HG02870 (cell line): ENCODE measurements at regions not wholly inside any gene's neighbourhood (a gene's known extent, or its start where the extent isn't known, plus 50 kb on each side); places are given as distances from the start of the nearest gene placed in this dataset.
"Not testable (repeated sequence)": the region's sequence is repeated elsewhere in the genome, so short reads cannot be mapped to it uniquely, and the experiment has no call there.

ENCODE experiments used
- ATAC-seq: cut with Tn5 transposase; IDR thresholded peaks from one replicate; pipeline ENCODE4 v1.9.1; 2021; ENCODE audit warnings: mild to moderate bottlenecking, moderate library complexity; ENCODE audit not compliant: unreplicated experiment

GRCh38 chr3:145079436-145079835 lies 1081.5 kb downstream of the PLOD2 start:
- no peak for ATAC-seq

DNA sequence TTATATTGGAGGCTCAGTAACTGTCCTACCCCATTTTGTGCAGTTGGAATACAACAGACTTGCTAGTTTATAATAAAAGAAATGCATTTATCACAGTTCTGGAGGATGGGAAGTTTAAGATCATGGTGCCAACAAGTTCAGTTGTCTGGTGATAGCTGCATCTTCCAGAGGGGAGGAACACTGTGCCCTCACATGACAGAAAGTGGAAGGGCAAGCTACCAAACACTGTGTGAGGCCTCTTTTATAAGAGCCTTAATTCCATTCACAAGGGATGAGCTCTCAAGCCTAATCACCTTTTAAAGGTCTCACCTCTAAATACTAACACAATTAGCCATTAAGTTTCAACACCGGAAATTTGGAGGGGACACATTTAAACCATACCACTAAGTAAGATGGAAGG lies 1073.9 kb downstream of the PLOD2 start:
- ATAC-seq: no peak

DNA sequence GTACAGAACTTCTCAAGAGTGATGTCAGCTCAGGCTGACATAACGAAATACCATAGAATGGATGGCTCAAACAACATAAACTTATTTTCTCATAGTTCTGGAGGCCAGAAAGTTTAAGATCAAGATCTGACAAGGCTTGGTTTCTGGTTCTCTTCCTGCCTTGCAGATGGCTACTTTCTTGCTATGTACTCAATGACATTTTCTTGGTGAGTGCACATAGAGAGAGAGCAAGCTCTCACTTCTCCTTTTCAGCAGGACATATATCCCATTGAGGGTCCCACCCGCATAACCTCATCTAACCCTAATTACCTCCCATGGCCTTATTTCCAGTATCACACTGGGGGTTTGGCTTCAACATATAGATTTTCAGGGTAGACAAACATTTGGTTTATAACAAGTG lies 1072.1 kb downstream of the PLOD2 start:
- no peak for ATAC-seq

DNA sequence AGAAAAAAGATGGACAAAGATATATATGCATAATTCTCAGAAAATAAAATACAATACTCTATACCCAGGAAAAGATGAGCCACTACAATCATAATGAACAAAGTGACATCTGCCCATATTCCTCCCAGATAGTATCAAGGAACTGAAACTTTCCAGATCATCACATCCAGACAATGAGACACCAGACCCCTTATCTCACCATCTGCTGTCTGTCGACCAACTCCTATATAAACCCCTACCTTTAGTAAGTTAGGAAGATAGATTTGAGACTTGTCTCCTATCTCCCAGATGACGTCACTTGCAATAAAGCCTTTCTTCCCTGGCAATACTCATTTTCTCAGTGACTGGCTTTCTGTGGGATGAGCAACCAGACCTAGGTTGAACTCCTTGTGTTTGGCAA lies 1071.6 kb downstream of the PLOD2 start:
- ATAC-seq: no peak

DNA sequence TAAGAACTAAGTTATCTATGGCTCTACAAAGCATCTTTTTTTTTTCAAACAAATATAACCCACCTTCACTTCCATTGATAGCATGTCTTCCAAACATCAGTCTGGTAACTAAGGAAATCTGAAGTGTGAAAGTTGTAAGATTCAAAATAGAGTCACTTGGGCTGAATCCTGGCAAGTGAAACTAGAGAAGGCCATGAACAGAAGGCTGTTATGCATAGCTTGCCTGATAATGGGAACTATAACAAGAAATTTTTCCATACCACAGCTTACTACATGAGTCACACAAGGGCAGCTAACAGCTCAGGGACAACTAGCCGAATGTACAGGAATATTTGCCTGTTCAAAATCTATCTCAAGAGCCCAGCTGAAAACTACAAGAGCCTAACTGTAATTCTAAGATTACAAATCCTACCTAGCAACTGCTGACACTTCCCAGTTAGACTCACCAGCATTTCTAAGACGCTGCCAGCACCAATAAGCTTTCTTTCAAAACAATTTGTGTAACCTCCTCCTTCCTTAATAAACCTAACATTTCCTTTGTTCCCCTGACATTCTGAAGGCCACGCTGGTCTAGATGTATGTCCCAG lies 1066.5 kb downstream of the PLOD2 start:
- peak; percentile 88 for ATAC-seq

GRCh38 chr3:145111141-145111540 lies 1049.8 kb downstream of the PLOD2 start:
- not testable (repeated sequence) for ATAC-seq

DNA sequence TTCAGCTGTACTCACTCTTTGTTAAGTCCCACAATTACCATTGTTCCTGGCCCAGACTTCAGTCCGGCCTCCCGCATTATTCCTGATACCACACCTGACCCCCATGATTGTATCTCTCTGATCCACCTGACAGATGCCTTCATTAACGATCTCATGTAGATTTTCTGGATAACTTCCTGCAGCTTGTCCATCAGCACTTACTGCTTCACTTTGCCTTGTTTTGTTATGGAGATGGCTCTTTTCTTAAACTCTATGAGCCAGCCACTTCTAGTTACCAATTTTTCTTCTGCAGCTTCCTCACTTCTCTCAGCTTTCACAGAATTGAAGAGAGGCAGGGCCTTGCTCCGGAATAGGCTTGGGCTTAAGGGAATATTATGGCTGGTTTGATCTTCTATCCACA lies 1044.2 kb downstream of the PLOD2 start:
- ATAC-seq: no peak

- ATAC-seq: no peak
Observed at GRCh38 chr3:145118303-145118702, 1042.7 kb downstream of the PLOD2 start.

DNA sequence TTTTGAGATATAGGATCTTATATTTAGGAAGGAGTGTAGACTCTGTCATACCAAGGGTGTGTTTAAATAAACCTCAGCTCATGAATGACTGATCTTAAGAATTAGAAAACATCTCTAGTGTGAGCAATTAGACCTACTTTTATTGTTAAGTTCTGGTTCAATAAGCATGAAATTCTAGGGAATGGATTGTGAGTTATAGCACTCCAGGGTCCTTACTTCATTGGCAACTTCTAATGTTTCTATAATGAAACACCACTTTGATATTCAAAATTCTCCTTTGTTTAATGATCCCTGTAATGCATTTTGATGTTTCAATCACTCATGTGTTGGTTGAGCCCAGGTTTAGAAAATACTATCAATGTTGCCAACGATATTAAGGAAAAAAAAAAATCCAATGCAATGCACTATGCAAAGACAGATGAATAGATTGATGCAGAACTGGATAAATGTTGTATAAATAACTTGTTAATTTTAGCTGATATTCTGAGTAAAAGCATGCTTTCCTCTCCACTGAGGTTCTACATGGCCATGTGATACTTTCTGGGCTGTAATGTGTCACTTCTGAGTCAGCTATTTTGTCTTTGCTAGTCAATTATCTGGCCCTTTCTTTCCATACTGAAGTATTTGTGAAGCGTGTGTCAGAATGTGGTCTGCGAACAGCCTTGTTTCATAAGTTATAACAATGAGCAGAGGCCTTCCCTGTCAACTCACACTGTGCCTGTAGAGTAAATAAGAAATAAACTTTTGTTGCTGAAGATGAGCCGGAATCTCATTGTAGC lies 1035.9 kb downstream of the PLOD2 start:
- ATAC-seq: no peak

GRCh38 chr3:145133281-145133680 lies 1027.7 kb downstream of the PLOD2 start:
- no peak for ATAC-seq

GRCh38 chr3:145134738-145135137 lies 1026.2 kb downstream of the PLOD2 start:
- ATAC-seq: no peak

- no peak for ATAC-seq
Observed at GRCh38 chr3:145144361-145144760, 1016.6 kb downstream of the PLOD2 start.

GRCh38 chr3:145145461-145145860 lies 1015.5 kb downstream of the PLOD2 start:
- no peak for ATAC-seq

- ATAC-seq: no peak
Observed at GRCh38 chr3:145159640-145160039, 1001.3 kb downstream of the PLOD2 start.

- no peak for ATAC-seq
Observed at GRCh38 chr3:145170121-145170520, 990.9 kb downstream of the PLOD2 start.

- ATAC-seq: no peak
Observed at GRCh38 chr3:145175626-145176025, 985.4 kb downstream of the PLOD2 start.

GRCh38 chr3:145176907-145177306 lies 984.1 kb downstream of the PLOD2 start:
- no peak for ATAC-seq

- no peak for ATAC-seq
Observed at GRCh38 chr3:145177828-145178227, 983.2 kb downstream of the PLOD2 start.

- no peak for ATAC-seq
Observed at GRCh38 chr3:145182196-145182911, 978.6 kb downstream of the PLOD2 start.

- ATAC-seq: no peak
Observed at GRCh38 chr3:145183261-145183660, 977.7 kb downstream of the PLOD2 start.

DNA sequence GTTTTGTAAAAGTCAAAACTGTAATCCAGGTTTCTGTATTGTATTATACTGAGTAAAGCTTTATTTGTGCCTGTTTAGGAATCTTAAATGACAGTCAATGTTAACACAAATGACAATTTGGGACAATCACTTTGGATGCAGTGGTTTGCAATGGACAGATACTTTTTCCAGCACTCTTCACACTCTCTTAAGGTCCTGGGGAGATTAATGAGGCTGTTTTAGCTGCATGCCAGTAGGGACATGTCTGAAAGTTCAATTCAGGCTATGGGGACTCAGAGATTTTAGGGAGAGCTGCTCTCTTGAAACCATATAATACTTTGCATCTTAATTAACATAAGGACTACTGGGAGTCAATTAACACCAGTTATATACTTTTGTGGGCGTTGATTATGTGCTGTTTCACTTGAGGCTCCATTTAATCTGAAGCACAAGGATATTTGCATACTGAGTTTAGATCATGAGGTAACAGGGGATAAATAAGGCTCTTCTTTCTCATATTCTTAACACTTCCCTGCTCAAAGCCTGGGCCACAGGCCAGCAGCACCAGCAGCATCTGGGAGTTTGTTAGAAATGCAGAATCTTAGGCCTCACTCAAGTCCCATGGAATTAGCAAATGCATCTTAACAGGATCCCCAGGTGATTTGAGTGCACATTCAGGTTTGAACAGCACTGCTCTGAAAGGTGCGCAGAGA lies 972.8 kb downstream of the PLOD2 start:
- no peak for ATAC-seq
